ENCODE measurements at regions not wholly inside any gene's neighbourhood (a gene's known extent, or its start where the extent isn't known, plus 50 kb on each side); places are given as distances from the start of the nearest gene placed in this dataset.
"Not testable (repeated sequence)": the region's sequence is repeated elsewhere in the genome, so short reads cannot be mapped to it uniquely, and the experiment has no call there.

- DNase-seq (ENCODE audit: insufficient read length, low spot score) (no peak), FAIRE-seq (no peak)
Observed at GRCh38 chr2:210730672-210731071, 174.3 kb downstream of the CPS1 start.

GRCh38 chr2:210746826-210747225 is 190.4 kb downstream of the CPS1 start:
- DNase-seq (ENCODE audit: insufficient read length, low spot score); FAIRE-seq: not testable (repeated sequence)

- DNase-seq (ENCODE audit: insufficient read length, low spot score) (no peak), FAIRE-seq (no peak)
Observed at GRCh38 chr2:210752532-210752931, 196.1 kb downstream of the CPS1 start.

- FAIRE-seq (no peak), DNase-seq (ENCODE audit: insufficient read length, low spot score) (no peak)
Observed at GRCh38 chr2:210753386-210753785, 197.0 kb downstream of the CPS1 start.

- DNase-seq (ENCODE audit: insufficient read length, low spot score) (no peak), FAIRE-seq (no peak)
Observed at GRCh38 chr2:210756855-210757254, 200.5 kb downstream of the CPS1 start.

GRCh38 chr2:210762604-210763588 is 206.5 kb downstream of the CPS1 start:
- FAIRE-seq = no peak
- DNase-seq (ENCODE audit: insufficient read length, low spot score) = no peak

- FAIRE-seq (no peak), DNase-seq (ENCODE audit: insufficient read length, low spot score) (no peak)
Observed at GRCh38 chr2:210768329-210768910, 212.0 kb downstream of the CPS1 start.

GRCh38 chr2:210776756-210777155 is 220.4 kb downstream of the CPS1 start:
- no peak for FAIRE-seq
- no peak for DNase-seq (ENCODE audit: insufficient read length, low spot score)

GRCh38 chr2:210782222-210782621 is 225.8 kb downstream of the CPS1 start:
- DNase-seq (ENCODE audit: insufficient read length, low spot score) (no peak), FAIRE-seq (no peak)

- DNase-seq (ENCODE audit: insufficient read length, low spot score); FAIRE-seq: not testable (repeated sequence)
Observed at GRCh38 chr2:210787831-210788230, 231.4 kb downstream of the CPS1 start.

GRCh38 chr2:210792000-210792399 is 235.6 kb downstream of the CPS1 start:
- no peak for FAIRE-seq
- no peak for DNase-seq (ENCODE audit: insufficient read length, low spot score)

- DNase-seq (ENCODE audit: insufficient read length, low spot score) (no peak), FAIRE-seq (no peak)
Observed at GRCh38 chr2:210795506-210795905, 239.1 kb downstream of the CPS1 start.

- no peak for DNase-seq (ENCODE audit: insufficient read length, low spot score)
- FAIRE-seq = no peak
Observed at GRCh38 chr2:210798180-210798579, 241.8 kb downstream of the CPS1 start.

GRCh38 chr2:210814251-210815025 is 258.0 kb downstream of the CPS1 start:
- DNase-seq (ENCODE audit: insufficient read length, low spot score) (no peak), FAIRE-seq (no peak)

GRCh38 chr2:210816769-210817168 is 260.4 kb downstream of the CPS1 start:
- DNase-seq (ENCODE audit: insufficient read length, low spot score) = no peak
- FAIRE-seq = no peak

- no peak for FAIRE-seq
Observed at GRCh38 chr2:210818473-210818872, 262.1 kb downstream of the CPS1 start.

GRCh38 chr2:210833403-210833802 is 277.0 kb downstream of the CPS1 start:
- no peak for DNase-seq (ENCODE audit: insufficient read length, low spot score)

More at GRCh38 chr2:210818473-210818872, 262.1 kb downstream of the CPS1 start:
- no peak for DNase-seq (ENCODE audit: insufficient read length, low spot score)

GRCh38 chr2:210839034-210839433 is 282.6 kb downstream of the CPS1 start:
- no peak for DNase-seq (ENCODE audit: insufficient read length, low spot score)
- FAIRE-seq = no peak

More at GRCh38 chr2:210833403-210833802, 277.0 kb downstream of the CPS1 start:
- FAIRE-seq = no peak

- FAIRE-seq = no peak
Observed at GRCh38 chr2:210839450-210839849, 283.1 kb downstream of the CPS1 start.

GRCh38 chr2:210842896-210843295 is 286.5 kb downstream of the CPS1 start:
- FAIRE-seq (no peak), DNase-seq (ENCODE audit: insufficient read length, low spot score) (no peak)

More at GRCh38 chr2:210839450-210839849, 283.1 kb downstream of the CPS1 start:
- no peak for DNase-seq (ENCODE audit: insufficient read length, low spot score)

GRCh38 chr2:210844016-210844415 is 287.6 kb downstream of the CPS1 start:
- FAIRE-seq = no peak
- no peak for DNase-seq (ENCODE audit: insufficient read length, low spot score)
